Endothelial cell of umbilical vein (primary cell): ENCODE measurements at regions not wholly inside any gene's neighbourhood (a gene's known extent, or its start where the extent isn't known, plus 50 kb on each side); places are given as distances from the start of the nearest gene placed in this dataset.

ENCODE experiments used
- BruUV-seq: library from RNA; stranded (reverse); fragments of 400-500 nt; replicated peaks from 2 replicates; lab custom pipeline; 2021; lab: Mats Ljungman, UMichigan
- CTCF ChIA-PET: fragments of 300-600, 350-600 bp; sonication (Branson Sonifier 250); formaldehyde crosslinking; loops from one replicate; lab custom pipeline; 2021; ENCODE audit warnings: antibody characterized with exemption, inconsistent platforms; lab: Charles Lee
- POLR2A ChIA-PET: fragments of 300-600, 350-600 bp; sonication (Branson Sonifier 250); formaldehyde crosslinking; loops from one replicate; lab custom pipeline; 2021; ENCODE audit warnings: antibody characterized with exemption, inconsistent platforms; lab: Charles Lee
- DNase-seq: peaks from one replicate; pipeline ENCODE4 v3.0.0-alpha.2; 2011; ENCODE audit warnings: low read depth, low spot score
- FAIRE-seq: peaks from 2 replicates; lab custom pipeline; 2011; peaks lifted over from hg19 to GRCh38; lab: Jason Lieb, UNC
- H2AFZ ChIP-seq: 2 replicates; pipeline ENCODE4 v1.6.0; 2012; ENCODE audit warnings: low read depth, low read length, control low read depth, inconsistent platforms
- H3K27ac ChIP-seq: 2 replicates; pipeline ENCODE4 v1.5.1; 2011; ENCODE audit warnings: low read depth, mild to moderate bottlenecking, control low read depth, low read length, moderate library complexity; ENCODE audit not compliant: insufficient read depth
- H3K27me3 ChIP-seq, 2 experiments: 2 replicates each; pipeline versions ENCODE4 v1.6.0 to v1.6.1; 2011; ENCODE audit warnings: low read length in 2 of 2, mixed read lengths in 1 of 2; ENCODE audit not compliant: control insufficient read depth in 2 of 2, insufficient read depth in 2 of 2
- H3K36me3 ChIP-seq, 2 experiments: 2 replicates in 1 of 2; 3 replicates in 1 of 2; pipeline ENCODE4 v1.5.1; 2011; ENCODE audit warnings: low read length in 2 of 2, mild to moderate bottlenecking in 1 of 2, moderate library complexity in 1 of 2; ENCODE audit not compliant: control insufficient read depth in 2 of 2, insufficient read depth in 2 of 2; ENCODE audit errors: extremely low read depth in 1 of 2
- H3K4me1 ChIP-seq: 3 replicates; pipeline ENCODE4 v1.5.1; 2011; ENCODE audit warnings: mild to moderate bottlenecking, low read length; ENCODE audit not compliant: control insufficient read depth, insufficient read depth; ENCODE audit errors: extremely low read depth
- H3K4me2 ChIP-seq: 2 replicates; pipeline ENCODE4 v1.6.1; 2011; ENCODE audit warnings: low read length, control low read depth, mixed read lengths; ENCODE audit not compliant: insufficient read depth
- H3K4me3 ChIP-seq, 3 experiments: fragments of 200-600 bp in 1 of 3; sonication (generic), shearing (Covaris generic) in 1 of 3; replicated peaks in 1 of 3; 2 replicates each; pipeline ENCODE4 v1.5.1; 2011 to 2016; ENCODE audit warnings: control low read depth in 3 of 3, low read length in 3 of 3, mild to moderate bottlenecking in 2 of 3, inconsistent platforms in 1 of 3, low read depth in 1 of 3, moderate library complexity in 1 of 3; ENCODE audit not compliant: insufficient read depth in 1 of 3
- H3K79me2 ChIP-seq: 2 replicates; pipeline ENCODE4 v1.6.0; 2012; ENCODE audit warnings: low read length, inconsistent platforms; ENCODE audit not compliant: control insufficient read depth, insufficient read depth
- H3K9ac ChIP-seq: replicated peaks from 2 replicates; pipeline ENCODE3; 2011; ENCODE audit warnings: low read length, control low read depth; ENCODE audit not compliant: insufficient read depth; ENCODE audit errors: extremely low read depth
- H3K9me1 ChIP-seq: replicated peaks from 3 replicates; pipeline ENCODE4 v1.6.0; 2011; ENCODE audit warnings: mild to moderate bottlenecking, low read length; ENCODE audit not compliant: control insufficient read depth, insufficient read depth; ENCODE audit errors: extremely low read depth
- H3K9me3 ChIP-seq: replicated peaks from 2 replicates; pipeline ENCODE4 v1.5.1; 2012; ENCODE audit warnings: low read length, inconsistent platforms; ENCODE audit not compliant: control insufficient read depth, insufficient read depth
- H4K20me1 ChIP-seq: replicated peaks from 2 replicates; pipeline ENCODE3; 2011; ENCODE audit warnings: mild to moderate bottlenecking, low read length; ENCODE audit not compliant: control insufficient read depth, insufficient read depth; ENCODE audit errors: extremely low read depth
- CTCF ChIP-seq, 2 donors: IDR thresholded peaks; 1 replicate in 1 of 2; 2 replicates in 1 of 2; pipeline ENCODE4 v1.5.1; 2011; ENCODE audit warnings: low read length in 2 of 2, mild to moderate bottlenecking in 2 of 2, moderate library complexity in 2 of 2, control low read depth in 1 of 2, inconsistent platforms in 1 of 2, low read depth in 1 of 2; ENCODE audit not compliant: insufficient read depth in 1 of 2; ENCODE audit errors: extremely low read depth in 1 of 2
- EZH2 ChIP-seq: IDR thresholded peaks from 2 replicates; pipeline ENCODE4 v1.6.1; 2012; ENCODE audit warnings: borderline replicate concordance, low read depth, mild to moderate bottlenecking, moderate library complexity, low read length, inconsistent platforms; ENCODE audit not compliant: severe bottlenecking
- FOS ChIP-seq: IDR thresholded peaks from 2 replicates; pipeline ENCODE4 v1.6.1; 2011; ENCODE audit warnings: mild to moderate bottlenecking, low read length, moderate library complexity, borderline replicate concordance; ENCODE audit not compliant: insufficient read depth
- GATA2 ChIP-seq: IDR thresholded peaks from 2 replicates; pipeline ENCODE4 v1.7.0; 2011; ENCODE audit warnings: low read depth, mild to moderate bottlenecking, moderate library complexity, mixed read lengths, low read length; ENCODE audit not compliant: insufficient read length, insufficient read depth
- JUN ChIP-seq: IDR thresholded peaks from 2 replicates; pipeline ENCODE4 v1.6.1; 2011; ENCODE audit warnings: borderline replicate concordance, low read depth; ENCODE audit not compliant: insufficient read length, insufficient read depth
- MYC ChIP-seq: IDR thresholded peaks from one replicate; pipeline ENCODE4 v1.6.1; 2011; ENCODE audit warnings: mild to moderate bottlenecking, low read depth, low read length
- POLR2A ChIP-seq: IDR thresholded peaks from 2 replicates; pipeline ENCODE4 v1.6.1; 2012; ENCODE audit warnings: low read depth, mild to moderate bottlenecking, control low read depth, low read length
- POLR2AphosphoS5 ChIP-seq: IDR thresholded peaks from 2 replicates; pipeline ENCODE4 v1.6.1; 2012; ENCODE audit warnings: low read depth, mild to moderate bottlenecking, control low read depth, low read length, moderate library complexity; ENCODE audit not compliant: insufficient read depth
- dilution Hi-C: fragments of 300-500 bp; cut with MboI; formaldehyde crosslinking; loops from one replicate; pipeline ENCODE4 v1.15.0; 2019; ENCODE audit warnings: low sequenced_read_pairs; ENCODE audit not compliant: extremely low pct_ligation_motif_present
- intact Hi-C: fragments of 100-400 bp; cut with micrococcal nuclease; formaldehyde crosslinking; loops from one replicate; pipeline ENCODE4 v1.10.0; 2022
- TF ChIP-seq, protein P1 (sequence below): IDR thresholded peaks from 2 replicates; pipeline ENCODE4 v1.6.1; 2011; ENCODE audit not compliant: insufficient read depth, insufficient read length

DNA sequence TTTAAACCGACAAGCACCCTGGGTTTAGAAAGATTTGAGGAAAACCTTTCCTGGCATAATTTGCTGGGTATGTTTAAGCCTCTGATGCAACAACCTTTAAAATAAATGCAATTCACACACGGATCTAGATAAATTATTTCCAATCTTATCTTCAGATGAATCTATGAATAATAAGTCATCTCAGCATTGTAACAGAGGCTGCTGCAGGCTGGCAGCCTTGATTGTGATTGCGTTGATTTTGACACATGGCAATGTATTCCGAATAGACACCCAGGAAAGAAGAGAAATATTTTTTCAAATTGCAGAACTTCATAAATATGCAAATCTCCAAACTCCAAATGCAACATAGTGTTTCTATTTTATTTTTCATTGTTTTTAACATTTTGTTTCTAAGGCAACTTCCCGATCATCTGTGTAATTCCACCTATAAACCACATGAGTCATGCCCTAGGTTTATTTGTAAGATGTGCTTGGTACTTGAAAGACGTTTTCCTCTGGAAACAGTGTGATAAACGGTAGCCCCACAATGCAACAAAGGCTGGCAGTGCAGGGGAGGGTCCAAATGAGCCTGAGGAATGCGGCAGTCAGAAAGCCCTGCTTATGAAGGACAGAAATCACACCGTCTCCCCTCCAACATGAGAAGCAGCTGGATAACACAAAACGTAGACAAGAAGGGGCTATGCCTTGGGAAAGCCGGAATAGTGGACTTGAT, 359.0 kb downstream of the BRD1 start:
- DNase-seq (no peak), FAIRE-seq (no peak)
- Histone ChIP-seq H3K27ac (no peak overlapping the region), H3K9me3 (peaks cover 4% of the 10 kb centered on the region), H3K79me2 (no peaks in the 10 kb centered on the region), H3K4me3 (no peak overlapping the region), H3K27me3 (no peaks in the 10 kb centered on the region), H3K9ac (no peak overlapping the region), H3K4me1 (no peaks in the 10 kb centered on the region), H3K36me3 (no peaks in the 10 kb centered on the region), H4K20me1 (no peaks in the 10 kb centered on the region), H3K9me1 (no peaks in the 10 kb centered on the region), H3K4me2 (no peak overlapping the region), H2AFZ (no peak overlapping the region)
- TF ChIP-seq EZH2 (no peak), MYC (no peak), GATA2 (no peak), POLR2AphosphoS5 (no peak), POLR2A (no peak), FOS (no peak), JUN (no peak), CTCF (IDR thresholded peaks at IDR 0.05; ENCODE audit: extremely low read depth in 1 of 2, insufficient read depth in 1 of 2, low read depth in 1 of 2, low read length in 2 of 2) (no peak)
- TF ChIP-seq, protein P1, sequence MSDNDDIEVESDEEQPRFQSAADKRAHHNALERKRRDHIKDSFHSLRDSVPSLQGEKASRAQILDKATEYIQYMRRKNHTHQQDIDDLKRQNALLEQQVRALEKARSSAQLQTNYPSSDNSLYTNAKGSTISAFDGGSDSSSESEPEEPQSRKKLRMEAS: no peak
- ChIA-PET CTCF (no interaction called here), POLR2A (no interaction called here)
- dilution Hi-C loops: no loop called here
- no TSS peak for BruUV-seq
- intact Hi-C loops: no loop called here
